ENCODE measurements at regions not wholly inside any gene's neighbourhood (a gene's known extent, or its start where the extent isn't known, plus 50 kb on each side); places are given as distances from the start of the nearest gene placed in this dataset.
"Not testable (repeated sequence)": the region's sequence is repeated elsewhere in the genome, so short reads cannot be mapped to it uniquely, and the experiment has no call there.

GRCh38 chrX:46168254-46168653, 377.0 kb downstream of the ZNF674 start:
- Histone ChIP-seq H3K27ac (no peak overlapping the region), H3K4me3 (no peak overlapping the region), H3K4me1 (no peaks in the 10 kb centered on the region), H3K9me3 (no peaks in the 10 kb centered on the region), H3K36me3 (no peaks in the 10 kb centered on the region), H3K27me3 (no peaks in the 10 kb centered on the region)
- 50 to 79% methylated on average over 1 to 3 of the region's 3 CpGs for WGBS, 2 donors
- no peak for ATAC-seq (ENCODE audit: low FRiP score in 2 of 2)
- no peak for DNase-seq
- TF ChIP-seq CTCF (IDR thresholded peaks at IDR 0.05) = no peak
- no peak for TF ChIP-seq POLR2A (IDR thresholded peaks at IDR 0.05)

- Histone ChIP-seq H3K27ac (no peak overlapping the region), H3K4me3 (no peak overlapping the region), H3K27me3 (no peaks in the 10 kb centered on the region), H3K36me3 (no peaks in the 10 kb centered on the region), H3K4me1 (no peaks in the 10 kb centered on the region), H3K9me3 (no peaks in the 10 kb centered on the region)
- DNase-seq (no peak), ATAC-seq (ENCODE audit: low FRiP score in 2 of 2) (no peak)
- TF ChIP-seq EP300 (IDR thresholded peaks at IDR 0.05) (no peak), POLR2A (IDR thresholded peaks at IDR 0.05) (no peak), CTCF (IDR thresholded peaks at IDR 0.05) (no peak), POLR2AphosphoS5 (IDR thresholded peaks at IDR 0.05) (no peak)
- 66 to 74% methylated on average over 3 of the region's 3 CpGs for WGBS, 2 donors
These were observed 379.4 kb downstream of the ZNF674 start for GRCh38 chrX:46165866-46166265.

GRCh38 chrX:46165411-46165810, 379.8 kb downstream of the ZNF674 start:
- no peak for ATAC-seq (ENCODE audit: low FRiP score in 2 of 2)
- TF ChIP-seq POLR2A (IDR thresholded peaks at IDR 0.05) (no peak), POLR2AphosphoS5 (IDR thresholded peaks at IDR 0.05) (no peak), EP300 (IDR thresholded peaks at IDR 0.05) (no peak), CTCF (IDR thresholded peaks at IDR 0.05) (no peak)
- Histone ChIP-seq H3K27me3 (no peaks in the 10 kb centered on the region), H3K27ac (no peak overlapping the region), H3K4me3 (no peak overlapping the region), H3K36me3 (no peaks in the 10 kb centered on the region), H3K4me1 (no peaks in the 10 kb centered on the region), H3K9me3 (no peaks in the 10 kb centered on the region)
- 66 to 74% methylated on average over 2 of the region's 2 CpGs for WGBS, 2 donors
- no peak for DNase-seq

DNA sequence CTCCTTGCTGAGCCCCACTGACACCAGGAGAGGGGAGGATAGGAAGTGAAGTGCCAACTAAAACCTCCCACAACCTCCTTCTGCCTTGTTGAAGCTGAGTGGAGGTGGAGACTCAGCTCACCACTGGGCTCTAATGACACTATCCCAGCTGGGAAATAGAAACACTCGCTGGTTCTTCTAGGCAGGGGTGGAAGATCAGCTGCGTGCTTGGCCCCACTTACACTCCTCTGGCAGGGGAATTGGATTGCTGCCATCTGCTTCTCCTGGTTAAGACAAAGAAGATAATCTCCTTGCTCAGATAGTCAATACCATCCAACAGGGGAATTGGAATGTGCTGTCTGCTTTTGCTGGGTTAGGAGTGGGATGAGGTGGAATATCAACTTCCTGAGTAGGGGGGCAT, 392.5 kb downstream of the ZNF674 start:
- Histone ChIP-seq H3K27ac (no peak overlapping the region), H3K4me1 (no peaks in the 10 kb centered on the region), H3K4me3 (no peak overlapping the region), H3K36me3 (no peaks in the 10 kb centered on the region), H3K9me3 (no peaks in the 10 kb centered on the region), H3K27me3 (no peaks in the 10 kb centered on the region)
- TF ChIP-seq POLR2A (IDR thresholded peaks at IDR 0.05) (no peak), EP300 (IDR thresholded peaks at IDR 0.05) (no peak), CTCF (IDR thresholded peaks at IDR 0.05) (no peak), POLR2AphosphoS5 (IDR thresholded peaks at IDR 0.05) (no peak)
- 83% methylated on average over 2 of the region's 2 CpGs; no CpG with 5 or more reads in 1 of the 2 donors for WGBS, 2 donors
- DNase-seq (no peak), ATAC-seq (ENCODE audit: low FRiP score in 2 of 2) (no peak)

DNA sequence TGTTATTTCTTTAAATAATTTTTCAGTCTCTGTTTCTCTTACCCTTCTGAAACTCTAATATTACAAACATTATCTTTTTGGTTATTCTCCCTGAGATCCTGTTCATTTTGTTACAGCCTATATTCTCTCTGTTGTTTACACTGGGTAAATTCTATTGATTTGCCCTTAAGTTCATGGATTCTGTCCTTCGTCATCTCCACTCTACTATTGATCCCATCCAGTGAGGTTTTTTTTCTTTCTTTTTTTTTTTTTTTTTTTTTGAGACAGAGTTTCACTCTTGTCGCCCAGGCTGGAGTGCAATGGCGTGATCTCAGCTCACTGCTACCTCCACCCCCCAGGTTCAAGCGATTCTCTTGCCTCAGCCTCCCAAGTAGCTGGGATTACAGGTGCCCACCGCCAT, 393.9 kb downstream of the ZNF674 start:
- H3K4me3 ChIP-seq; H3K36me3 ChIP-seq; H3K4me1 ChIP-seq; H3K9me3 ChIP-seq; H3K27me3 ChIP-seq; ATAC-seq (ENCODE audit: low FRiP score in 2 of 2); H3K27ac ChIP-seq; DNase-seq: not testable (repeated sequence)
- WGBS, 2 donors = 85 to 92% methylated on average over 5 of the region's 5 CpGs
